ENCODE measurements at regions not wholly inside any gene's neighbourhood (a gene's known extent, or its start where the extent isn't known, plus 50 kb on each side); places are given as distances from the start of the nearest gene placed in this dataset.
"Not testable (repeated sequence)": the region's sequence is repeated elsewhere in the genome, so short reads cannot be mapped to it uniquely, and the experiment has no call there.

- Histone ChIP-seq H3K27me3 (ENCODE audit: control insufficient read depth, extremely low read depth, insufficient read depth, low read length) (no peaks in the 10 kb centered on the region), H3K9me1 (ENCODE audit: control insufficient read depth, extremely low read depth, insufficient read depth, low read length) (no peaks in the 10 kb centered on the region), H4K20me1 (ENCODE audit: control insufficient read depth, extremely low read depth, insufficient read depth, low read length) (no peaks in the 10 kb centered on the region), H3K27ac (ENCODE audit: control insufficient read depth, insufficient read depth, low read length) (no peak overlapping the region), H3K9me3 (ENCODE audit: control insufficient read depth, low read depth, low read length) (no peaks in the 10 kb centered on the region), H3K4me1 (ENCODE audit: control insufficient read depth, extremely low read depth, insufficient read depth, low read length) (no peaks in the 10 kb centered on the region), H3K4me2 (ENCODE audit: control insufficient read depth, extremely low read depth, insufficient read depth, low read depth, low read length) (no peak overlapping the region), H3K9ac (ENCODE audit: control insufficient read depth, extremely low read depth, insufficient read depth, low read length) (no peak overlapping the region), H3K36me3 (ENCODE audit: control insufficient read depth in 2 of 2, extremely low read depth in 1 of 2, insufficient read depth in 2 of 2, low read length in 2 of 2) (no peaks in the 10 kb centered on the region), H3K4me3 (ENCODE audit: control insufficient read depth in 2 of 3, extremely low read depth in 1 of 3, insufficient read depth in 2 of 3, low read depth in 1 of 3, low read length in 3 of 3) (no peak overlapping the region), H2AFZ (ENCODE audit: control insufficient read depth, low read length) (no peak overlapping the region), H3K79me2 (ENCODE audit: control insufficient read depth, insufficient read depth, low read length) (no peaks in the 10 kb centered on the region)
- no peak for TF ChIP-seq CTCF (optimal IDR thresholded peaks at IDR 0.05 in 1 of 3, IDR thresholded peaks at IDR 0.05 in 1 of 3, conservative IDR thresholded peaks at IDR 0.05 in 1 of 3; ENCODE audit: extremely low read depth in 1 of 3, insufficient read depth in 2 of 3, low read length in 3 of 3)
- TF ChIP-seq EZH2 (IDR thresholded peaks at IDR 0.05; ENCODE audit: low read length) = no peak
- DNase-seq (ENCODE audit: low read depth, low spot score) (no peak), FAIRE-seq (no peak)
- dilution Hi-C loops (cut with MboI; ENCODE audit: extremely low pct_ligation_motif_present, low sequenced_read_pairs) = no loop called here
Observed at GRCh38 chr6:91886183-91886795, 1299.4 kb upstream of the MAP3K7 start.

GRCh38 chr6:91881791-91882190 lies 1294.9 kb upstream of the MAP3K7 start:
- H3K4me3 ChIP-seq (ENCODE audit: control insufficient read depth in 2 of 3, extremely low read depth in 1 of 3, insufficient read depth in 2 of 3, low read depth in 1 of 3, low read length in 3 of 3); H2AFZ ChIP-seq (ENCODE audit: control insufficient read depth, low read length); H3K79me2 ChIP-seq (ENCODE audit: control insufficient read depth, insufficient read depth, low read length); H3K9me1 ChIP-seq (ENCODE audit: control insufficient read depth, extremely low read depth, insufficient read depth, low read length); H3K9ac ChIP-seq (ENCODE audit: control insufficient read depth, extremely low read depth, insufficient read depth, low read length); H4K20me1 ChIP-seq (ENCODE audit: control insufficient read depth, extremely low read depth, insufficient read depth, low read length); H3K36me3 ChIP-seq (ENCODE audit: control insufficient read depth in 2 of 2, extremely low read depth in 1 of 2, insufficient read depth in 2 of 2, low read length in 2 of 2); dilution Hi-C loops (cut with MboI; ENCODE audit: extremely low pct_ligation_motif_present, low sequenced_read_pairs); H3K27me3 ChIP-seq (ENCODE audit: control insufficient read depth, extremely low read depth, insufficient read depth, low read length); DNase-seq (ENCODE audit: low read depth, low spot score); H3K9me3 ChIP-seq (ENCODE audit: control insufficient read depth, low read depth, low read length); H3K27ac ChIP-seq (ENCODE audit: control insufficient read depth, insufficient read depth, low read length); H3K4me2 ChIP-seq (ENCODE audit: control insufficient read depth, extremely low read depth, insufficient read depth, low read depth, low read length); FAIRE-seq; H3K4me1 ChIP-seq (ENCODE audit: control insufficient read depth, extremely low read depth, insufficient read depth, low read length): not testable (repeated sequence)

- no peak overlapping the region for H3K4me2 ChIP-seq (ENCODE audit: control insufficient read depth, extremely low read depth, insufficient read depth, low read depth, low read length)
- dilution Hi-C loops (cut with MboI; ENCODE audit: extremely low pct_ligation_motif_present, low sequenced_read_pairs) = no loop called here
- TF ChIP-seq EZH2 (IDR thresholded peaks at IDR 0.05; ENCODE audit: low read length) (no peak), CTCF (optimal IDR thresholded peaks at IDR 0.05 in 1 of 3, IDR thresholded peaks at IDR 0.05 in 1 of 3, conservative IDR thresholded peaks at IDR 0.05 in 1 of 3; ENCODE audit: extremely low read depth in 1 of 3, insufficient read depth in 2 of 3, low read length in 3 of 3) (no peak)
Observed at GRCh38 chr6:91879386-91879995, 1292.6 kb upstream of the MAP3K7 start.

More at GRCh38 chr6:91879386-91879995, 1292.6 kb upstream of the MAP3K7 start:
- Histone ChIP-seq H3K9ac (ENCODE audit: control insufficient read depth, extremely low read depth, insufficient read depth, low read length) (no peak overlapping the region), H3K9me3 (ENCODE audit: control insufficient read depth, low read depth, low read length) (no peaks in the 10 kb centered on the region), H3K9me1 (ENCODE audit: control insufficient read depth, extremely low read depth, insufficient read depth, low read length) (no peaks in the 10 kb centered on the region), H4K20me1 (ENCODE audit: control insufficient read depth, extremely low read depth, insufficient read depth, low read length) (no peaks in the 10 kb centered on the region), H3K27ac (ENCODE audit: control insufficient read depth, insufficient read depth, low read length) (no peak overlapping the region), H3K27me3 (ENCODE audit: control insufficient read depth, extremely low read depth, insufficient read depth, low read length) (no peaks in the 10 kb centered on the region), H3K4me1 (ENCODE audit: control insufficient read depth, extremely low read depth, insufficient read depth, low read length) (no peaks in the 10 kb centered on the region), H3K4me3 (ENCODE audit: control insufficient read depth in 2 of 3, extremely low read depth in 1 of 3, insufficient read depth in 2 of 3, low read depth in 1 of 3, low read length in 3 of 3) (no peak overlapping the region), H3K79me2 (ENCODE audit: control insufficient read depth, insufficient read depth, low read length) (no peaks in the 10 kb centered on the region), H2AFZ (ENCODE audit: control insufficient read depth, low read length) (no peak overlapping the region), H3K36me3 (ENCODE audit: control insufficient read depth in 2 of 2, extremely low read depth in 1 of 2, insufficient read depth in 2 of 2, low read length in 2 of 2) (no peaks in the 10 kb centered on the region)
- FAIRE-seq (no peak), DNase-seq (ENCODE audit: low read depth, low spot score) (no peak)

Measured in keratinocyte (primary cell).